ENCODE measurements at regions not wholly inside any gene's neighbourhood (a gene's known extent, or its start where the extent isn't known, plus 50 kb on each side); places are given as distances from the start of the nearest gene placed in this dataset.
"Not testable (repeated sequence)": the region's sequence is repeated elsewhere in the genome, so short reads cannot be mapped to it uniquely, and the experiment has no call there.

DNA sequence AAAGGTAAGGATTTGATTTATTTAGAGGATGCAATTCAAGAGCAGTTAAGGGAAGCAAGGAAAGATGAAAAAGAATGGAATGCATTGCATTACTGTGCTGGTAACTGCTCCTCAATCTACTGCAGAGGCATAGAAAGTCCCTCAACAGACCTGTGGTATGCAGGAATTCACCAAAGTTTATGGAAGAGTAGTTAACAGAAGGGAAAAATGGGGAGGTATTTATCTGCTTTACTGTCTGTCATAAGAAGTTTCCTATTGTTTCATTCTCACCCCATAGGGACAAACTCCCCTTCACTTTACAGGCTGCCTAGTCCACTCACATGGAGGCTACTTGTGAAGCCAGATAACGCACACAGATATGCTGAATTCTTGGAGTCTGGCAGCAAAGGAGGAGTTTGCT is 354.9 kb upstream of the SPRY2 start:
- 83 to 100% (median 89%) methylated on average over 1 of the region's 1 CpG for WGBS, 4 donors
- Histone ChIP-seq H3K27me3 (no peaks in the 10 kb centered on the region), H3K4me1 (replicated peaks in 1 of 2) (no peaks in the 10 kb centered on the region), H3K27ac (no peak overlapping the region), H3K9me3 (replicated peaks in 1 of 3) (no peaks in the 10 kb centered on the region), H3K36me3 (replicated peaks in 1 of 2) (no peaks in the 10 kb centered on the region), H3K4me3 (no peak overlapping the region)
- intact Hi-C loops (cut with DNase I): no loop called here
- no peak for DNase-seq
- no peak for TF ChIP-seq POLR2A (IDR thresholded peaks at IDR 0.05)
- TF ChIP-seq, protein P1, sequence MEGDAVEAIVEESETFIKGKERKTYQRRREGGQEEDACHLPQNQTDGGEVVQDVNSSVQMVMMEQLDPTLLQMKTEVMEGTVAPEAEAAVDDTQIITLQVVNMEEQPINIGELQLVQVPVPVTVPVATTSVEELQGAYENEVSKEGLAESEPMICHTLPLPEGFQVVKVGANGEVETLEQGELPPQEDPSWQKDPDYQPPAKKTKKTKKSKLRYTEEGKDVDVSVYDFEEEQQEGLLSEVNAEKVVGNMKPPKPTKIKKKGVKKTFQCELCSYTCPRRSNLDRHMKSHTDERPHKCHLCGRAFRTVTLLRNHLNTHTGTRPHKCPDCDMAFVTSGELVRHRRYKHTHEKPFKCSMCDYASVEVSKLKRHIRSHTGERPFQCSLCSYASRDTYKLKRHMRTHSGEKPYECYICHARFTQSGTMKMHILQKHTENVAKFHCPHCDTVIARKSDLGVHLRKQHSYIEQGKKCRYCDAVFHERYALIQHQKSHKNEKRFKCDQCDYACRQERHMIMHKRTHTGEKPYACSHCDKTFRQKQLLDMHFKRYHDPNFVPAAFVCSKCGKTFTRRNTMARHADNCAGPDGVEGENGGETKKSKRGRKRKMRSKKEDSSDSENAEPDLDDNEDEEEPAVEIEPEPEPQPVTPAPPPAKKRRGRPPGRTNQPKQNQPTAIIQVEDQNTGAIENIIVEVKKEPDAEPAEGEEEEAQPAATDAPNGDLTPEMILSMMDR (IDR thresholded peaks at IDR 0.05): no peak

DNA sequence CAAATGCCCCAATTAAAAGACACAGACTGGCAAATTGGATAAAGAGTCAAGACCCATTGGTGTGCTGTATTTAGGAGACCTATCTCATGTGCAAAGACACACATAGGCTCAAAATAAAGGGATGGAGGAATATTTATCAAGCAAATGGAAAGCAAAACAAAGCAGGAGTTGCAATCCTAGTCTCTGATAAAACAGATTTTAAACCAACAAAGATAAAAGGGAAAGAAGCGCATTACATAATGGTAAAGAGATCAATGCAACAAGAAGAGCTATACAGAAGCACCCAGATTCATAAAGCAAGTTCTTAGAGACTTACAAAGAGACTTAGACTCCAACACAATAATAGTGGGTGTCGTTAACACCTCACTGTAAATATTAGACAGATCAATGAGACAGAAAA is 350.9 kb upstream of the SPRY2 start:
- intact Hi-C loops (cut with DNase I); H3K4me1 ChIP-seq (replicated peaks in 1 of 2); H3K36me3 ChIP-seq (replicated peaks in 1 of 2); H3K9me3 ChIP-seq (replicated peaks in 1 of 3); H3K4me3 ChIP-seq; DNase-seq; H3K27me3 ChIP-seq; H3K27ac ChIP-seq: not testable (repeated sequence)
- WGBS, 4 donors: 78 to 98% (median 90%) methylated on average over 2 of the region's 2 CpGs

DNA sequence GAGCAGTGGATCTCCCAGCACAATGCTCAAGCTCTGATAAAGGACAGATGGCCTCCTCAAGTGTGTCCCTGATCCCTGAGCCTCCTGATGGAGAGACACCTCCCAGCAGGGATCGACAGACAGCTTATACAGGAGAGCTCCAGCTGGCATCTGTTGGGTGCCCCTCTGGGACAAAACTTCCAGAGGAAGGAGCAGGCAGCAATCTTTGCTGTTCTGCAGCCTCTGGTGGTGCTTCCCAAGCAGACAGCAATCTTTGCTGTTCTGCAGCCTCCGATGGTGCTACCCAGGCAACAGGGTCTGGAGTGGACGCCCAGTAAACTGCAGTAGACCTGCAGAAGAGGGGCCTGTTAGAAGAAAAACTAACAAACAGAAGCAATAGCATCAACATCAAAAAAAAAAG is 349.3 kb upstream of the SPRY2 start:
- H3K36me3 ChIP-seq (replicated peaks in 1 of 2): no peaks in the 10 kb centered on the region
- H3K9me3 ChIP-seq (replicated peaks in 1 of 3): no peaks in the 10 kb centered on the region
- H3K4me1 ChIP-seq (replicated peaks in 1 of 2): no peaks in the 10 kb centered on the region
- WGBS, 4 donors: 67 to 88% (median 82%) methylated on average over 1 to 3 of the region's 3 CpGs
- H3K4me3 ChIP-seq: no peak overlapping the region
- DNase-seq: no peak
- no peaks in the 10 kb centered on the region for H3K27me3 ChIP-seq
- intact Hi-C loops (cut with DNase I): no loop called here
- H3K27ac ChIP-seq: no peak overlapping the region
- TF ChIP-seq POLR2A (IDR thresholded peaks at IDR 0.05): no peak
- TF ChIP-seq, protein P1 (IDR thresholded peaks at IDR 0.05): no peak

DNA sequence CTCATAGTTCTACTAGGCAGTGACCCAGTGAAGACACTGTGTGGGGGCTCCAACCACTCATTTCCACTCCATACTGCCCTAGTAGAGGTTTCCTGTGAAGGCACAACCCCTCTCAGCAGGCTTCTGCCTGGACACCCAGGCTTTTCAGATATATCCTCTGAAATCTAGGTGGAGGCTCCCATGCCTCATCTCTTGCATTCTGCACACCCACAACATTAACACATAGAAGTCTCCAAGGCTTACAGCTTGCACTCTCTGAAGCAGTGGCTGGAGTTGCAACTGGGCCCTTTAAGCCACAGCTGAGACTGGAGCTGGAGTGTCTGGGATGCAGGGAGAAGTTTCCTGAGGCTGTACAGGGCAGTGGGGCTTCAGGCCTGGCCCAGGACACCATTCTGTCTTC is 347.7 kb upstream of the SPRY2 start:
- H3K27ac ChIP-seq: no peak overlapping the region
- no peaks in the 10 kb centered on the region for H3K9me3 ChIP-seq (replicated peaks in 1 of 3)
- intact Hi-C loops (cut with DNase I): no loop called here
- DNase-seq: no peak
- no peaks in the 10 kb centered on the region for H3K27me3 ChIP-seq
- no peak overlapping the region for H3K4me3 ChIP-seq
- H3K4me1 ChIP-seq (replicated peaks in 1 of 2): no peaks in the 10 kb centered on the region
- H3K36me3 ChIP-seq (replicated peaks in 1 of 2): no peaks in the 10 kb centered on the region
- TF ChIP-seq POLR2A (IDR thresholded peaks at IDR 0.05): no peak
- TF ChIP-seq, protein P1 (IDR thresholded peaks at IDR 0.05): no peak

DNA sequence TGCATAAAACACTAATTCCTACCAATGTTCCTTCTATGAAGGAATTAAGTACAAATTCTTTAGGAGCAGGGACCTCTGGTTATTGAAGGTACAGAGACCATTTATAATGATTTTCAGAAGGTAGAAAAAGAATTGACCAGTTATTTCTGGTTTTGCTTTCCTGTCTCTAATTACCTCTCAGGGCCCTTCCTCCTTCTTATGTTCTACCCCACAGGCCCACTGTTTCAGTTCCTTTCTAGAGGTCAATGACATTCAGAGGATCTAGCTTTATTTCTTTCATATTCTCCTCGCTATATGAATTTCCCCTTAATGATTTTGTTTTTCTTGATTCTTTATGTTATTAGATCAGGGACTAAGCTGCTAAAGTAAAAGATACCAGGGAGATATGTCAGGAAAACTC is 345.0 kb upstream of the SPRY2 start:
- 75 to 96% (median 87%) methylated on average over 1 of the region's 1 CpG for WGBS, 4 donors
- Histone ChIP-seq H3K36me3 (replicated peaks in 1 of 2) (no peaks in the 10 kb centered on the region), H3K4me3 (no peak overlapping the region), H3K4me1 (replicated peaks in 1 of 2) (no peaks in the 10 kb centered on the region), H3K27ac (no peak overlapping the region), H3K27me3 (no peaks in the 10 kb centered on the region), H3K9me3 (replicated peaks in 1 of 3) (no peaks in the 10 kb centered on the region)
- TF ChIP-seq, protein P1 (IDR thresholded peaks at IDR 0.05): no peak
- no peak for TF ChIP-seq POLR2A (IDR thresholded peaks at IDR 0.05)
- DNase-seq: no peak
- intact Hi-C loops (cut with DNase I): no loop called here
